T-helper 2 cell treated with Interferon-gamma antibody and Interleukin-4, amounts not matched to agents 5 μg/mL and 100 μg/mL, for 36 hours (primary cell): ENCODE measurements at regions not wholly inside any gene's neighbourhood (a gene's known extent, or its start where the extent isn't known, plus 50 kb on each side); places are given as distances from the start of the nearest gene placed in this dataset.

Experiments used
- DNase-seq: peaks from one replicate; pipeline ENCODE4 v3.0.0; 2021; ENCODE audit warnings: low spot score
- H3K27ac Mint-ChIP-seq: one replicate; pipeline ENCODE4 v1.8.0; 2021; ENCODE audit warnings: mild to moderate bottlenecking, mixed read lengths
- H3K27me3 Mint-ChIP-seq: one replicate; pipeline ENCODE4 v1.8.0; 2021; ENCODE audit warnings: low read depth, mixed read lengths
- H3K36me3 Mint-ChIP-seq: one replicate; pipeline ENCODE4 v1.8.0; 2021; ENCODE audit warnings: low read depth, mixed read lengths
- H3K4me1 Mint-ChIP-seq: one replicate; pipeline ENCODE4 v1.8.0; 2021; ENCODE audit warnings: low read depth, mixed read lengths
- H3K4me3 Mint-ChIP-seq: one replicate; pipeline ENCODE4 v1.8.0; 2022; ENCODE audit warnings: mild to moderate bottlenecking, moderate library complexity, mixed read lengths
- H3K9me3 Mint-ChIP-seq: one replicate; pipeline ENCODE4 v1.8.0; 2021; ENCODE audit warnings: mixed read lengths

DNA sequence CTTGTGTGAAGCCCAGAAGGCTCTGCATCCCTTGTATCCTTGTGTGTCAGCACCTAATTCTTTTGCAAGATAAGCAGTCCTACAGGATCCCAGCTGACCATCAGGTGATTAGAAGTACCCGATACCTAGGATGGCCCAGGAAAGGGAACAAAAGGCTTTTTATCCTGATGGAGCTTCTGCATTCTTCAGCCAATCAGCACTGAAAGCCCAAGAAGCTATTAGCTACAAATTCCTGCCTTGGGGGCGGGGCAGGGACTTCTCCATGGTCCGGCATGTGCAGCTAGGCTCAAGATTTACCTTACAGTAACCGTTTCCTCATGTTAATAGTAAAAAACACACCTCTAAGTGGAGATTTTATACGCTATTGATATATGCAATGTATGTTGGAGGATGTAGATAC lies 264.6 kb upstream of the THUMPD2 start:
- H3K36me3 Mint-ChIP-seq: peaks cover 23% of the 10 kb centered on the region
- H3K4me3 Mint-ChIP-seq: no peak overlapping the region
- H3K4me1 Mint-ChIP-seq: peaks cover 7% of the 10 kb centered on the region
- no peak for DNase-seq
- H3K9me3 Mint-ChIP-seq: no peaks in the 10 kb centered on the region
- H3K27ac Mint-ChIP-seq: no peak overlapping the region
- no peaks in the 10 kb centered on the region for H3K27me3 Mint-ChIP-seq

DNA sequence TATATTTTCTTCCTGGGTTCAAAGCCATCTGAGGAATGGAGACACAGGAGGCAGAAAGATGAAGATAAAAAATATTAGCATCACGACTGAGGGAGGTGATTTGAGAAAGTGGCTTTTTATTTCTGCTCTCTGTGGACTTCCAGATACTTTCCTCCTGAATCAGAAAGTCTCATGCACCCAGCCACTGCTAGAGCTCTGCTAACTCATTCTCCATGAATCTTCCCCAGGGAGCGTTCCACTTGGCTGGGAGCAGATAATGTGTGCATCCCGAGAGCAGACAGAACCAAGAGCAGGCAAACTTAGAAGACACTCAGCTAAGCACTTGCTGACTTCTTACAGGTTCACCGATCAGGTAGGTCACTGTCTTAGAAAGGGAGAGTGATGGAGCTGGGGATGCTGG lies 264.1 kb upstream of the THUMPD2 start:
- DNase-seq: no peak
- Mint-ChIP-seq H3K4me3 (no peak overlapping the region), H3K9me3 (no peaks in the 10 kb centered on the region), H3K27me3 (no peaks in the 10 kb centered on the region), H3K27ac (no peak overlapping the region), H3K4me1 (peaks cover 11% of the 10 kb centered on the region), H3K36me3 (peaks cover 21% of the 10 kb centered on the region)

DNA sequence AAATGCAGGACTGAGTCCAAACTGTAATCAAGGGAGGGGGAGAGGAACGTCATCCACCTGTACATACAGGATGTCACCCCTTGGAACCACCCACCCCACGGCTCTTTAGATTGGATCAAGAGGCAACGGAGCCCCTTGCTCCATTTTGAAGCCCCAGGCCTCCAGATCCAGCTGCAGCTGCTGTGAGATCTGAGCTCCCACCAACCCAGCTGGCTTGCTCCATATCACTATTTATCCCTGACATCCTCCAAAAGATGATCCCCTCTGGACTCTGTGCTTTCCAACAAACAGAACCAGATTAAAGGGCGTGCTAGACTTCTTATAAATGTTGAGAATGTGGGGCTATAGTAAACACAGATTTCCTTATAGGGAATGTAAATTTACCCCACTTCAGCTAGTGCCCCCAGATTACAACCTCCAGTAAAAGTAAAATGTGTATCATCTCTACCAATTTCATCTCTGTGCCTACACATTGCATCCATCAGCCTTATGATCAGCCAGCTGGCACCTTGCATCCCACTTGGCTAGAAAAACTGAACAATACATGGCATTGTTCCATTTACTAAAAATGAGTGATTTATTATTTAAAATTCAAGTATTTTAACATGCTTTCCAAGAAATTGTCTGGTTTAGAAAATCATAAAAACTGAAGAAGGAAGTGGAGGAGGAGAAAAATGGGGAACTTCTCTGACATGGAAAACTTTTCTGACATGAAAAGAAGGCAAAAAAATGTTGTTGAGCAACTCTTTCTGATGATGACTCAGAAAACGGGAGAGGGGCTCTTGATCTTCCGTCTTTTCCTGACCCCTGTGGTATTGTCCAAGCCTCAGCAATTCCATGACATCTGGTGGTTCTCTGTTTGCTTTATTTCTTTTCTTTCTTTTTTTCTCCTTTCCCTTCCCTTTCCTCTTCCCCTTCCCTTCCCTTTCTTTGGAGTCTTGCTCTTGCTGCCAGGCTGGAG lies 262.6 kb upstream of the THUMPD2 start:
- Mint-ChIP-seq H3K27ac (no peak overlapping the region), H3K4me1 (peaks cover 21% of the 10 kb centered on the region), H3K4me3 (no peak overlapping the region), H3K36me3 (peaks cover 13% of the 10 kb centered on the region), H3K27me3 (no peaks in the 10 kb centered on the region), H3K9me3 (no peaks in the 10 kb centered on the region)
- no peak for DNase-seq

DNA sequence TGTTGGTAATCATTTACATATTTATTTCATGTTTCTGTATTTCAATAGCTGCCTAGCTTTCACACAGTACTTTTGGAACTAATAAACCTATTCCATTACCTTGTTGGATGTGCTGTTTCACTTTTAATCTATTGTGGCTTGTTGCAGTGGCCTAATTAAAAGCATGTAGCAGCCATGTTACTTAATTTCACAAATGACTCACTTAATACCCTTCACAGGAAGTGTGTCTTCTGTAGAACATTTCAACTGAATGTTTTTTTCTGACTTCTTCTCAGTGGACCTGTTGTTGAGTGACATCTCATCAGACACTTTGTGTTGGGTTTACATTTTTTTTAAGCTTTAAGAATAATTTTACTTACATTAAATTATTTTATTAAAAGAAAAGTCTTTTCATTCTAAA lies 260.5 kb upstream of the THUMPD2 start:
- no peaks in the 10 kb centered on the region for H3K27me3 Mint-ChIP-seq
- DNase-seq: no peak
- peak overlapping the region; percentile 40 for H3K4me3 Mint-ChIP-seq
- peaks cover 6% of the 10 kb centered on the region for H3K36me3 Mint-ChIP-seq
- H3K4me1 Mint-ChIP-seq: peaks cover 24% of the 10 kb centered on the region
- peaks cover under 1% of the 10 kb centered on the region for H3K9me3 Mint-ChIP-seq
- no peak overlapping the region for H3K27ac Mint-ChIP-seq

DNA sequence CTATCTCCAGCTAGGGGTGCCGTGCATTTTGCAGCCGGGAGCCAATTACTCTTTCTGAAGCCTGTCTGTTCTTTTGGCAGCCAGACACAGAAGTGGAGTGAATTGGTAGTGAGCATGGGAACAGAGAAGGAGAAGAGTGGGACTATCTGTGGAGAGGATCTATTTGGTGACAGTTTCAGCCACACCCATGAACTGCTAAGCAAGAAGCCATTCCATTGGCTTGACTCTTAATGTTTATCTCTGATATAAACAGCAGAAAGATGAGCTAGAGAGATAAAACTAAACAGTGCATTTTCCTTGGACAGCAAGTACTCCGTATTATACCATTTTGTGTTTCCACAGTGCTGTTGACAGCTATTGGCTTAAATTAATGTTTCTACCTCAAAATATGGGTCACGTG lies 259.6 kb upstream of the THUMPD2 start:
- Mint-ChIP-seq H3K9me3 (peaks cover 9% of the 10 kb centered on the region), H3K4me3 (no peak overlapping the region), H3K27ac (no peak overlapping the region), H3K27me3 (no peaks in the 10 kb centered on the region), H3K36me3 (peaks cover 13% of the 10 kb centered on the region), H3K4me1 (peaks cover 24% of the 10 kb centered on the region)
- no peak for DNase-seq

DNA sequence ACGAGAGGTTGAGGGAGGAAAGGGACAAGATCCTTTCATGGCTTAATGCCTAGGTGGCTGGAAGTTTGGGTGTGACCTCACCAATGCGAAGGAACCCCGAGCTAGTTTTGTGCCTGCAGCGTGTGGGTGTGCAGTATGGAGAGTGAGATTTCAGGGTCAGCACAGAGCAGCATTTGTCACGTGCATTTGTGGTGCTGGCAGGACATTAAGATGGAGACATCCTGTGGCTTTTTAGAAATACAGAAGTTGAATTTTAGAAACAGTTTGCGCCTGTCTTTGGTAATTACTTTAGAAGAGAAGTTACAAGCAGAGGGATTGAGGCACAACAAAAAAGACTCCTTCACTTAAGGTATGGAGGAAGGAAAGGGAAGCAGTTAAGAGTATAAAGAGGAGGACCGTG lies 258.2 kb upstream of the THUMPD2 start:
- peaks cover 36% of the 10 kb centered on the region for H3K4me1 Mint-ChIP-seq
- no peaks in the 10 kb centered on the region for H3K27me3 Mint-ChIP-seq
- H3K4me3 Mint-ChIP-seq: no peak overlapping the region
- DNase-seq: no peak
- H3K36me3 Mint-ChIP-seq: peaks cover 17% of the 10 kb centered on the region
- peaks cover 16% of the 10 kb centered on the region for H3K9me3 Mint-ChIP-seq
- H3K27ac Mint-ChIP-seq: peak overlapping the region; percentile 38

DNA sequence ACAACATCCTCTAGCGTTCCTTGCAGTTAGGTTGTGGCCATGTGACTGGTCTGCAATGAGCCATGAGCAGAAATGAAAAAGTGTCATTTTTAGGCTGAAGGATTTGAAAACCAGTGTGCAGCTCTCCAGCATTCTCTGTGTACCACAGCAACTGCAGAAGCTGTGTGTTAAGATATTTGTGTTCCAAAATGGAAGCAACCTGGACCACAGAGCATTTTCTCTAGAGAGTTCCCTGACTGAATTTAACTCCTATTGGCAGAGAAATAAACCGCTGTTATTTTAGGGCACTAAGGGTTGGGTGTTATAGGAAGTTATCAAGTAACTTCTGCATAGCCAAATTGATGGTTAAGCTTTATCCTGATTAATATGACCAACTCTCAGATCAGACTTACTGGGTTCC lies 257.2 kb upstream of the THUMPD2 start:
- Mint-ChIP-seq H3K4me1 (peaks cover 42% of the 10 kb centered on the region), H3K4me3 (no peak overlapping the region), H3K36me3 (peaks cover 17% of the 10 kb centered on the region), H3K9me3 (peaks cover 20% of the 10 kb centered on the region), H3K27ac (no peak overlapping the region), H3K27me3 (no peaks in the 10 kb centered on the region)
- DNase-seq: no peak

DNA sequence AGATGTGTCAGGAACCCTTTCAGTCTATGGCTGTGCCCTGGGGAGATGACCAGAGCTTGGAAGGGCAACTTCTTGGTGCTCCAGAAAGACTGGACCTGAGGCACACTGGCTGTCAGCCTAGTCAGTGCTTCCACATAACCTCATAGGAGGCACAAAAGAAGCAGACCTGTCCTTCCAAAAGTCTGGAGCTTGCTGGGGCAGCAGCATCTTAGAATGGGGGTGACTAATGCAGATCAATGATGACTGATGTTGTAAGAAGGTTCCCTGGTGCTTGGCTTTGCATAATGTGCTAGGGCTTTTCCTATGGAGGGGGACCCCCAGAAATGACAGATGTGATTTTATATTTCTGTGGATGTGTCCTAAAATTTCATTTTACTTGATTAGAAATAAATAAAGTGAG lies 255.7 kb upstream of the THUMPD2 start:
- DNase-seq: no peak
- Mint-ChIP-seq H3K36me3 (peaks cover 15% of the 10 kb centered on the region), H3K27ac (no peak overlapping the region), H3K9me3 (peaks cover 20% of the 10 kb centered on the region), H3K27me3 (no peaks in the 10 kb centered on the region), H3K4me3 (no peak overlapping the region), H3K4me1 (peaks cover 40% of the 10 kb centered on the region)

DNA sequence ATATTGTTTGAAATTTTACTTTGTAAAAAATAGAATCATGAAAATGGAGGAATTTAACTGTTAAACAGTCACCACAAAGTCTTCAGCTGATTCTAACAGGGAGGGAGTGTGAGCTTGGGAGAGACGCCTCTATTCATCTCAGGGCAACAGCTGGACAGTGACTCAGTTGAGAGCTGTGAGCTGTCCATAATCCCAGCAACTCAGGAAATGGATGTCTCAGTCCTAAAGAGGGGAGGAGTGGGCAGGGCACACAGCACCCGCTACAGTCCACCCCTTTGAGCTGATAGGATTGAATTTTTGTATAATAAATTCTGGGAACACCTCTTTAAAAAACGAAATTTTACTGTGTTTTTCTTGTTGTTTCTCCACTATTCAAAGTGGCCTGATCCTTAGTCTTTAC lies 255.1 kb upstream of the THUMPD2 start:
- peaks cover 13% of the 10 kb centered on the region for H3K36me3 Mint-ChIP-seq
- peaks cover 20% of the 10 kb centered on the region for H3K9me3 Mint-ChIP-seq
- no peak for DNase-seq
- H3K4me1 Mint-ChIP-seq: peaks cover 42% of the 10 kb centered on the region
- H3K27me3 Mint-ChIP-seq: no peaks in the 10 kb centered on the region
- H3K27ac Mint-ChIP-seq: no peak overlapping the region
- H3K4me3 Mint-ChIP-seq: no peak overlapping the region

DNA sequence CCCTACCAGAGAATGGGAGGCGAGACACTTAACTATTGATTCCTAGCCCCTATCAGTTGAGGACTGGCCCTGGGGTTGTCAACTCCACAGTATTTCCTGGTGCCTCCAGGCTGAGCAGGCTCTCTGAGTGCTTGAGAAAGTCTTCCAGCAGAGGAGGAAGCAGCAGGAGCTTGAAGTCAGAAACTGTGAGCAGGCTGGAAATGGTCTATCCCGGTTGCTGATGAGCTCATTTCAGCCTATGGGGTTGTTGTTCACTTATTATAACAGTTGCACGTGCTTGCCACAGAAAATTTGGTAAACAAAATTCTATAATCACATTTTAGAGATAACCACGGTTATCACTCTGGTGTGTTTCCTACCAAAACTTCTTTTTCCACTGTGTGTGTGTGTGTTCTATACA lies 254.7 kb upstream of the THUMPD2 start:
- Mint-ChIP-seq H3K27ac (no peak overlapping the region), H3K9me3 (peaks cover 20% of the 10 kb centered on the region), H3K36me3 (peaks cover 13% of the 10 kb centered on the region), H3K4me1 (peaks cover 44% of the 10 kb centered on the region), H3K27me3 (no peaks in the 10 kb centered on the region), H3K4me3 (no peak overlapping the region)
- no peak for DNase-seq

DNA sequence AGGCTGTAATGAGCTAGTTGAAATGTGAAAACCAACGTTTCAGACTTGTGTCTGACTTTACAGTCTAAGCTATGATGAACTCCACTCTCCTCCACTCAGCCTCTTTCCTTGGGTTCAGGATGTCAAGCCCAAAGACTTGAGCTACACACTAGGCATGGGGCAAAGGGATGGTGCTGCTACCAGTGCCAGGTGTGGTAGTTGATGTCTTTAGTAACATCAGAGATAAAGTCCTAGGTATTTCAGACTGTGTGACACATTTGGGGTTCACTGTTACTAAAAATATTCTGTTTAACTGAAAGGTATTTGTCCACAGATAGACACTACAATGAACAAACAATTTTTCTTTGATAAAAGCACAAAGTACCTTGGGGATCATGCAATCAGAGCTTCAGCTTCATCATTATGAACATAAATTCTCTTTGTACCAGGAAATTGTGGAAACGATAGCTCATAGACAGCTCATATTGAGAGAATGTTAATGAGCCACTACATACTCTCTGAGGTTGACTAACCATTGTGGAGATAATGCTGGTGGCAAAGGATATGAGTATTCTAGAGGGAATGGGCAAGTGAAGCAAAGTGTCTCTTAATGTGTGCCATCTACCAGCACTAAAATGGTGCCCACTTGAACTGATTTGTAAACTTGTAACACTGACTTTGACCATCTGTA lies 253.7 kb upstream of the THUMPD2 start:
- DNase-seq: peak; percentile 25
- peaks cover 20% of the 10 kb centered on the region for H3K9me3 Mint-ChIP-seq
- H3K4me3 Mint-ChIP-seq: no peak overlapping the region
- H3K4me1 Mint-ChIP-seq: peaks cover 45% of the 10 kb centered on the region
- peaks cover 13% of the 10 kb centered on the region for H3K36me3 Mint-ChIP-seq
- H3K27ac Mint-ChIP-seq: peak overlapping the region; percentile 60
- H3K27me3 Mint-ChIP-seq: no peaks in the 10 kb centered on the region

DNA sequence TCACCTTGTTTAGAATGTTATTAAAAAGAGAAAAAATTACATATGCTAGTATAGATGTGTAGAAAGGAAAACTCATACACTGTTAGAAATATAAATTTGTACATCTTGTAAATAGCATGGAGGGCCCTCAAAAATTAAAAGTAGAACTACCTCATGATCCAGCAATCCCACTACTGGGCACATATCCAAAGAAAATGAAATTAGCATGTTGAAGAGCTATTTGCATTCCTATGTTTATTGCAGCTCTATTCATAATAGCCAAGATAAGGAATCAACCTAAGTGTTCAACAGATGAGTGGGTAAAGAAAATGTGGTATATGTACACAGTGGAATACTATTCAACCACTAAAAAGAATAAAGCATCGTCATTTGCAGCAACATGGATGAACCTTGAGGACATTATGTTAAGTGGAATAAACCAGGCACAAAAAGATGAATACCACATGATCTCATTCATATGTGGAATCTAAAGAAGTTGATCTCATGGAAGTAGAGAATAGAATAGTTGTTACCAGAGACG lies 251.5 kb upstream of the THUMPD2 start:
- DNase-seq: no peak
- no peak overlapping the region for H3K4me3 Mint-ChIP-seq

DNA sequence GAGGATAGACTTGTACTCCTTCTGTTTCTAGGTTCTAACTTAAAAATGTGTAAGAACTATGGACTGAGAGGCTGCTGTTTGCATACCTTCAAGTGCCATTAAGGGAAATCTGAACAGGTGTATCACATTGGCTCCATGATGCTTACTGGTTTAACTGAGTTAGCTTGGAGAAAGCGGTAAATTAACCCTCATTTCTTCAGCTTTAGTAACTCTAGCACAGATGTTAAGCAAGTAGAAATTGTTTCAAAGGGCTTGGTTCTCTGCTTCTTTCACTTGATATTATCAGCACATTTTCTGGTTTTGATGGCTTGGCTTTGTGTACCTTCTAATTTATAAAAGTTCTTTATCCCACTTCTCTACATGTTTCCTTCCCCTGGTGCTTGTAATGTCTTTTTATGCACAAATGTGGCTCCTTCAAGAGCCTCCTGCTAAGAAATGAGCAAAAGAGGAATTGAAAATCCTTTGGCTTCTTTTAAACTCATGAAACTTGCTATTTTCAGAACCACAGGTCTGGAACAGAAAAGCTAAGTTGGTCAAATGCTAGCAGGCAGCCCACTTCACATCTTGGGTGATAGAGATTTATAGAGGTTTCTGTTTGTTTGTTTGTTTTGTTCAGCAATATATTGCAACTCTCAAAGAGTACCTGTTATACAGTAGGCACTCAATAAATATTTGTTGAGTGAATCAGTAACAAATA lies 249.9 kb upstream of the THUMPD2 start:
- H3K4me1 Mint-ChIP-seq: peaks cover 34% of the 10 kb centered on the region

More for the DNA sequence above, 251.5 kb upstream of the THUMPD2 start:
- Mint-ChIP-seq H3K9me3 (peaks cover 20% of the 10 kb centered on the region), H3K27ac (no peak overlapping the region), H3K36me3 (peaks cover 13% of the 10 kb centered on the region), H3K4me1 (peaks cover 34% of the 10 kb centered on the region), H3K27me3 (no peaks in the 10 kb centered on the region)

DNA sequence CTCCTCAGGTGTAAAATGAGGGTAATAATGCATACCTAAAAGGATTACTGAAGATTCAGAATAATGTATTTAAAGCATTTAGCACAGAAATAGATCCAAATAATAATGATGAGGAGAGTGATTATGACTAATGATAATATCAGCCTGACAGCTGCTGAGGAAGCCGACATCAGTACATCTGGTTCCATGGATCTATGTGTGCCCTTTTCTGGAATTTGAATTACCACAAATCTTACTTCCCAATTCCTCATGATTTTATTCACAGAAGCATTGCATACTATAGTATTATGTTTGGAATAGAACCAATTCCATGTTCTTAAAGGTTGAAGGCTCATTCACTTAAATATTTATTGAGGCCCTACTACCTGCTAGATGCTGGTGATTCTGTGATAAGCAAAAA lies 248.9 kb upstream of the THUMPD2 start:
- no peak for DNase-seq
- Mint-ChIP-seq H3K27ac (no peak overlapping the region), H3K4me3 (no peak overlapping the region), H3K9me3 (peaks cover 28% of the 10 kb centered on the region), H3K4me1 (peaks cover 29% of the 10 kb centered on the region), H3K36me3 (peaks cover 18% of the 10 kb centered on the region), H3K27me3 (no peaks in the 10 kb centered on the region)

More for the DNA sequence above, 249.9 kb upstream of the THUMPD2 start:
- Mint-ChIP-seq H3K36me3 (peaks cover 17% of the 10 kb centered on the region), H3K27me3 (no peaks in the 10 kb centered on the region), H3K9me3 (peaks cover 25% of the 10 kb centered on the region), H3K4me3 (no peak overlapping the region), H3K27ac (no peak overlapping the region)
- DNase-seq: no peak
